GM13976 (cell line): ENCODE measurements at regions not wholly inside any gene's neighbourhood (a gene's known extent, or its start where the extent isn't known, plus 50 kb on each side); places are given as distances from the start of the nearest gene placed in this dataset.

Source experiments
- DNase-seq: peaks from one replicate; pipeline ENCODE4 v3.0.0; 2012; ENCODE audit warnings: low spot score
- in situ Hi-C: fragments of 300-500 bp; cut with MboI; formaldehyde crosslinking; loops from one replicate; pipeline ENCODE4 v1.12.0; 2022; ENCODE audit warnings: low sequenced_read_pairs, mixed read lengths, inconsistent platforms; ENCODE audit not compliant: unreplicated experiment
- TF ChIP-seq, protein P1 (sequence below): IDR thresholded peaks from 2 replicates; pipeline ENCODE4 v1.5.1; 2012; ENCODE audit warnings: borderline replicate concordance, mild to moderate bottlenecking; ENCODE audit not compliant: insufficient read depth; ENCODE audit errors: extremely low read depth, missing control alignments, control extremely low read depth

DNA sequence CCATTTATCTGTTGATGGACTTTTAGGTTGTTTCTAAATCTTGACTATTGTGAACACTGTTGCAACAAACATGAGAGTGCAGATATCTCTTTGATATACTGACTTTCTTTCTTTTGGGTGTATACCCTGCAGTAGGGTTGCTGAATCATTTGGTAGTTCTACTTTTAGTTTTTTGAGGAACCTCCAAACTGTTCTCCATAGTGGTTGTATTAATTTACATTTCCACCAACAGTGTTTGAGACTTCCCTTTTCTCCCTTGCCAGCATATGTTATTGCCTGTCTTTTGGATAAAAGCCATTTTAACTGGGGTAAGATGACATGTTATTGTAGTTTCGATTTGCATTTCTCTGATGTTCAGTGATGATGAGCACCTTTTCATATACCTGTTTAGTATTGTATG lies 330.0 kb downstream of the DDX10 start:
- no peak for DNase-seq
- in situ Hi-C loops: no loop called here
- TF ChIP-seq, protein P1, sequence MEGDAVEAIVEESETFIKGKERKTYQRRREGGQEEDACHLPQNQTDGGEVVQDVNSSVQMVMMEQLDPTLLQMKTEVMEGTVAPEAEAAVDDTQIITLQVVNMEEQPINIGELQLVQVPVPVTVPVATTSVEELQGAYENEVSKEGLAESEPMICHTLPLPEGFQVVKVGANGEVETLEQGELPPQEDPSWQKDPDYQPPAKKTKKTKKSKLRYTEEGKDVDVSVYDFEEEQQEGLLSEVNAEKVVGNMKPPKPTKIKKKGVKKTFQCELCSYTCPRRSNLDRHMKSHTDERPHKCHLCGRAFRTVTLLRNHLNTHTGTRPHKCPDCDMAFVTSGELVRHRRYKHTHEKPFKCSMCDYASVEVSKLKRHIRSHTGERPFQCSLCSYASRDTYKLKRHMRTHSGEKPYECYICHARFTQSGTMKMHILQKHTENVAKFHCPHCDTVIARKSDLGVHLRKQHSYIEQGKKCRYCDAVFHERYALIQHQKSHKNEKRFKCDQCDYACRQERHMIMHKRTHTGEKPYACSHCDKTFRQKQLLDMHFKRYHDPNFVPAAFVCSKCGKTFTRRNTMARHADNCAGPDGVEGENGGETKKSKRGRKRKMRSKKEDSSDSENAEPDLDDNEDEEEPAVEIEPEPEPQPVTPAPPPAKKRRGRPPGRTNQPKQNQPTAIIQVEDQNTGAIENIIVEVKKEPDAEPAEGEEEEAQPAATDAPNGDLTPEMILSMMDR: no peak

DNA sequence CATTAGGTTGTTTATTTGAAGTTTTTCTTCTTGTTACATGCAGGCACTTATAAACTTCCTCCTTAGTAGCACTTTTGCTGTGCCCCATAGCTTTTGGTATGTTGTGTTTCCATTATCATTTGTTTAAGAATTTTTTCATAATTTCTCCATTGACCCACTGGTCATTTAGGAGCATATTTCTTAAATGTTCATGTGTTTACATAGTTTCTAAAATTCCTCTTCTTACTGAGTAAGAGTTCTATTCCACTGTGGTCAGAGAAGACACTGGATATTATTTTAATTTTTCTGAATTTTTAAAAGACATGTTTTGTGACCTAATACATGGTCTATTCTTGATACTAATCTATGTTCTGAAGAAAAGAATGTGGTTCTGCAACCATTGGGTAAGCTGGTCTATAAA lies 333.0 kb downstream of the DDX10 start:
- no peak for DNase-seq
- in situ Hi-C loops: no loop called here
- TF ChIP-seq, protein P1: no peak

DNA sequence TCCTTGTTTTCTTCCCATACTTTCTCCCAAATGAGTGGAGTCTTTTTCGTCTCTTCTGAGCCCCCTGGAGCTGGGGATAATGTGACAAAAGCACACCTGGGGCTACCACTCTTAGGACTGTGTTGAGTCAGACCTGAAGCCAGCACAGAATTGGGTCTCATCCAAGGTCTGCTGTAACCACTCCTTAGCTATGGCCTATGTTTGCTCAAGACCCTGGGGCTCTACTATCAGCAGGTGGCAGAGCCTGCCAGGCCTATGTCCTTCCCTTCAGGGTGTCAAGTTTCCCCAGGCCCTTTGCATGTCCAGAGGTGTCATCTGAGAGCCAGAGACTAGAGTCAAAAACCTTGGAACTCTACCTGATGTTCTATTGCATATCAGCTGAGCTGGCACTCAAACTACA lies 335.7 kb downstream of the DDX10 start:
- in situ Hi-C loops: no loop called here
- TF ChIP-seq, protein P1: no peak
- no peak for DNase-seq

DNA sequence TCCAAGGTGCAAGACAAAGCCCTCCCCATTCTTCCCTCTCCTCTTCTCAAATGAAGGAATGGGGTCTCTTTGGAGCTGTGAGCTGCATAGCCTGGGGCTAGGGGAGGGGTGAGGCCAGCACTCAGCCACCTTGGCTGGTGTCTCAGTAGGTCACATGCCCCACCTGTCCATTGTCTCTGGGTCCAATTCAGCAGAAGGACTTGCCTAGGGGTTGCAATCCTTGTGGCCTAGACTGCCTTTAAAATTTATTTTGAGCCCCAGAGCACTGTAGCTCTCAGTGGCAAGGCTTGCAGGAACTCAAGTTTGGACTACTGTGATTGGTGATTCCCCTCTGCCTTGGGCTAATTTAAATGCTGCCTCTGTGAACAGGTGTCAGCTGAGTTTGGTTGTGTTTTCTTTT lies 336.7 kb downstream of the DDX10 start:
- TF ChIP-seq, protein P1: no peak
- in situ Hi-C loops: no loop called here
- DNase-seq: no peak

- no peak for DNase-seq
- in situ Hi-C loops: no loop called here
- TF ChIP-seq, protein P1: no peak
Observed at GRCh38 chr11:109012991-109013390, 348.1 kb downstream of the DDX10 start.

DNA sequence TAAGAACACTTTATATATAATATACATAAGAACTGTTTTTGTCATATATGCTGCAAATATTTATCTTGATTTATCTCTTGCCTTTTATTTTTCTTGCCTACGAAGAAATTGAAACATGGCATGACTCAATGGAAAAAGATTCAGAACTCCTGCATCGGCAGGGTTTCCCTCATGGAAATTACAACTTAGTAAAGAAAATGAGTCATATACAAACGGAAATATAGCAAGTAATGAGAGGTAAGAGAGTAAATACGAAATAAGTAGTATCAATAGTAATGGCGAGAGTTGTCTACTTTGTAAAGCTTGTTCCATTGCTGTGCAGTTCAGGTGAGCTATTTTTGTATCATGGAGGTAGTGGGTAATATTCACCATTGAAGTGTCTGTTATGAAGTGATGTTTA lies 350.4 kb downstream of the DDX10 start:
- TF ChIP-seq, protein P1: no peak
- in situ Hi-C loops: no loop called here
- DNase-seq: no peak

GRCh38 chr11:109016724-109017123 lies 351.9 kb downstream of the DDX10 start:
- in situ Hi-C loops: no loop called here
- no peak for DNase-seq
- TF ChIP-seq, protein P1: no peak
